CD8-positive, alpha-beta memory T cell (primary cell): ENCODE measurements at regions not wholly inside any gene's neighbourhood (a gene's known extent, or its start where the extent isn't known, plus 50 kb on each side); places are given as distances from the start of the nearest gene placed in this dataset.

Experiments used
- CTCF ChIA-PET: fragments of 350-600 bp; sonication (Branson Sonifier 250); formaldehyde crosslinking; loops from one replicate; lab custom pipeline; 2021; ENCODE audit warnings: antibody characterized with exemption; lab: Charles Lee
- POLR2A ChIA-PET: fragments of 350-600 bp; sonication (Branson Sonifier 250); formaldehyde crosslinking; loops from one replicate; lab custom pipeline; 2021; ENCODE audit warnings: antibody characterized with exemption; lab: Charles Lee
- DNase-seq, 5 donors: peaks; one replicate each; pipeline versions ENCODE4 v3.0.0 to v3.0.0-alpha.2; 2020 to 2022; ENCODE audit warnings: mixed read lengths in 1 of 5
- H3K27ac ChIP-seq: one replicate; pipeline ENCODE4 v1.7.0; 2013; ENCODE audit warnings: low read depth, mild to moderate bottlenecking, low read length, moderate library complexity
- H3K27me3 ChIP-seq: 2 replicates; pipeline ENCODE4 v1.7.0; 2013; ENCODE audit warnings: low read length, mild to moderate bottlenecking; ENCODE audit not compliant: insufficient read depth, poor library complexity, severe bottlenecking
- H3K36me3 ChIP-seq: 2 replicates; pipeline ENCODE4 v1.7.0; 2013; ENCODE audit warnings: mild to moderate bottlenecking, low read length, moderate library complexity; ENCODE audit not compliant: insufficient read depth
- H3K4me1 ChIP-seq: 2 replicates; pipeline ENCODE4 v1.7.0; 2013; ENCODE audit warnings: mild to moderate bottlenecking, low read length, moderate library complexity; ENCODE audit not compliant: insufficient read depth
- H3K4me3 ChIP-seq: 2 replicates; pipeline ENCODE4 v1.7.0; 2013; ENCODE audit warnings: mild to moderate bottlenecking, low read length
- H3K9me3 ChIP-seq: 2 replicates; pipeline ENCODE4 v1.7.0; 2013; ENCODE audit warnings: mild to moderate bottlenecking, low read length
- H3K27ac Mint-ChIP-seq, 8 donors: one replicate each; pipeline ENCODE4 v1.8.0; 2020 to 2021; ENCODE audit warnings: mixed read lengths in 8 of 8, mild to moderate bottlenecking in 6 of 8, inconsistent platforms in 3 of 8, moderate library complexity in 3 of 8
- H3K27me3 Mint-ChIP-seq, 2 donors: one replicate each; pipeline ENCODE4 v1.8.0; 2020 to 2021; ENCODE audit warnings: mixed read lengths in 2 of 2, mild to moderate bottlenecking in 1 of 2, moderate library complexity in 1 of 2
- H3K36me3 Mint-ChIP-seq, 3 donors: one replicate each; pipeline ENCODE4 v1.8.0; 2020 to 2021; ENCODE audit warnings: mixed read lengths in 3 of 3, inconsistent platforms in 1 of 3, mild to moderate bottlenecking in 1 of 3
- H3K4me1 Mint-ChIP-seq, 3 donors: one replicate each; pipeline ENCODE4 v1.8.0; 2020 to 2021; ENCODE audit warnings: mixed read lengths in 3 of 3, inconsistent platforms in 1 of 3, mild to moderate bottlenecking in 1 of 3
- H3K4me3 Mint-ChIP-seq, 7 donors: one replicate each; pipeline ENCODE4 v1.8.0; 2020 to 2021; ENCODE audit warnings: mixed read lengths in 7 of 7, mild to moderate bottlenecking in 6 of 7, moderate library complexity in 4 of 7, inconsistent platforms in 2 of 7
- H3K9me3 Mint-ChIP-seq, 5 donors: one replicate each; pipeline ENCODE4 v1.8.0; 2020 to 2022; ENCODE audit warnings: mixed read lengths in 5 of 5, mild to moderate bottlenecking in 3 of 5, moderate library complexity in 2 of 5, inconsistent platforms in 1 of 5

GRCh38 chr10:84811113-84811512 lies 482.7 kb downstream of the CCSER2 start:
- H3K4me1 Mint-ChIP-seq, result no peaks in the 10 kb centered on the region
- H3K4me3 Mint-ChIP-seq, result no peak overlapping the region
- Histone ChIP-seq H3K27me3 (no peaks in the 10 kb centered on the region), H3K27ac (no peak overlapping the region), H3K4me1 (no peaks in the 10 kb centered on the region), H3K9me3 (no peaks in the 10 kb centered on the region), H3K36me3 (no peaks in the 10 kb centered on the region), H3K4me3 (no peak overlapping the region)
- peaks cover 0 to 4% (median 0%) of the 10 kb centered on the region in 5 donors for H3K9me3 Mint-ChIP-seq
- H3K27me3 Mint-ChIP-seq, result peaks cover 0 to under 1% of the 10 kb centered on the region in 2 donors
- H3K36me3 Mint-ChIP-seq, result no peaks in the 10 kb centered on the region
- CTCF ChIA-PET, result interaction anchor here (0.7 kb wide), 1 partner anchor 21 kb away, joined by 3 read pairs; no protein-coding TSS in a partner anchor
- H3K27ac Mint-ChIP-seq, result no peak overlapping the region
- POLR2A ChIA-PET, result no interaction called here
- DNase-seq, result no peak

GRCh38 chr10:84818961-84819360 lies 490.6 kb downstream of the CCSER2 start:
- Mint-ChIP-seq H3K4me3 (no peak overlapping the region), H3K9me3 (peaks cover 0 to 2% (median 0%) of the 10 kb centered on the region in 5 donors), H3K27me3 (peaks cover 3 to 4% of the 10 kb centered on the region in 2 donors), H3K27ac (no peak overlapping the region), H3K36me3 (no peaks in the 10 kb centered on the region), H3K4me1 (no peaks in the 10 kb centered on the region)
- ChIA-PET POLR2A (no interaction called here), CTCF (no interaction called here)
- no peaks in the 10 kb centered on the region for H3K4me1 ChIP-seq
- DNase-seq, result no peak
- no peaks in the 10 kb centered on the region for H3K27me3 ChIP-seq
- no peaks in the 10 kb centered on the region for H3K36me3 ChIP-seq
- no peak overlapping the region for H3K27ac ChIP-seq
- H3K9me3 ChIP-seq, result no peaks in the 10 kb centered on the region
- H3K4me3 ChIP-seq, result no peak overlapping the region

DNA sequence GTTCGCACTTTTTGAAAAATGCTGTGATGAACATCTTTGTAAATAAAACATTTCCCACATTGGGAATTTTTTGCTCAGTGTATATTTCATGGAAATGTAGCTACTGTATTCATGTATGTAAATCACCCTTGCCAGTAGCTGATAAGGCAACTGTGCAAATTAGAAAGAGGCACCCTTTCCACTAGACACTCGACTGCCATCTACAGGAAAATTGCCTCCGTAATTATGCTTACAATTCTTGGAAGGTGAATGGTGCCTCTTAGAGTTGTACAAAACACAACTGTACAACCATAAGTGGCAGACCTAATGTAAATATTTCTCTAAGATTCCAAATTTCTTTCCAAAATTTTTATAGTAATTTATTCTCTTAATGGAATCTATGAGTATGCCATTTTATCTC lies 491.7 kb downstream of the CCSER2 start:
- H3K27ac ChIP-seq, result no peak overlapping the region
- peaks cover 3 to 4% of the 10 kb centered on the region in 2 donors for H3K27me3 Mint-ChIP-seq
- no peak overlapping the region for H3K4me3 ChIP-seq
- peaks cover 0 to 2% (median 0%) of the 10 kb centered on the region in 5 donors for H3K9me3 Mint-ChIP-seq
- no peaks in the 10 kb centered on the region for H3K36me3 Mint-ChIP-seq
- H3K4me1 ChIP-seq, result no peaks in the 10 kb centered on the region
- ChIA-PET CTCF (no interaction called here), POLR2A (no interaction called here)
- no peak for DNase-seq
- H3K4me1 Mint-ChIP-seq, result no peaks in the 10 kb centered on the region
- H3K27me3 ChIP-seq, result no peaks in the 10 kb centered on the region
- no peak overlapping the region for H3K27ac Mint-ChIP-seq
- no peaks in the 10 kb centered on the region for H3K36me3 ChIP-seq
- no peak overlapping the region for H3K4me3 Mint-ChIP-seq
- no peaks in the 10 kb centered on the region for H3K9me3 ChIP-seq

GRCh38 chr10:84820596-84820995 lies 492.2 kb downstream of the CCSER2 start:
- CTCF ChIA-PET, result no interaction called here

GRCh38 chr10:84822931-84823630 lies 494.7 kb downstream of the CCSER2 start:
- POLR2A ChIA-PET, result no interaction called here
- DNase-seq, result no peak
- no peaks in the 10 kb centered on the region for H3K9me3 ChIP-seq
- CTCF ChIA-PET, result no interaction called here
- no peaks in the 10 kb centered on the region for H3K36me3 ChIP-seq
- Mint-ChIP-seq H3K27me3 (peaks cover 3 to 6% of the 10 kb centered on the region in 2 donors), H3K4me1 (no peaks in the 10 kb centered on the region), H3K36me3 (no peaks in the 10 kb centered on the region), H3K4me3 (no peak overlapping the region), H3K9me3 (peaks cover 0 to 2% (median 0%) of the 10 kb centered on the region in 5 donors), H3K27ac (no peak overlapping the region)
- H3K27ac ChIP-seq, result no peak overlapping the region
- no peak overlapping the region for H3K4me3 ChIP-seq
- H3K4me1 ChIP-seq, result no peaks in the 10 kb centered on the region
- no peaks in the 10 kb centered on the region for H3K27me3 ChIP-seq

More at GRCh38 chr10:84820596-84820995, 492.2 kb downstream of the CCSER2 start:
- no peak overlapping the region for H3K4me3 Mint-ChIP-seq
- no peak for DNase-seq
- Histone ChIP-seq H3K27me3 (no peaks in the 10 kb centered on the region), H3K27ac (no peak overlapping the region), H3K9me3 (no peaks in the 10 kb centered on the region), H3K4me1 (no peaks in the 10 kb centered on the region), H3K4me3 (no peak overlapping the region), H3K36me3 (no peaks in the 10 kb centered on the region)
- POLR2A ChIA-PET, result no interaction called here
- H3K36me3 Mint-ChIP-seq, result no peaks in the 10 kb centered on the region
- H3K27me3 Mint-ChIP-seq, result peaks cover 3 to 4% of the 10 kb centered on the region in 2 donors
- no peak overlapping the region for H3K27ac Mint-ChIP-seq
- H3K9me3 Mint-ChIP-seq, result peaks cover 0 to 2% (median 0%) of the 10 kb centered on the region in 5 donors
- no peaks in the 10 kb centered on the region for H3K4me1 Mint-ChIP-seq

DNA sequence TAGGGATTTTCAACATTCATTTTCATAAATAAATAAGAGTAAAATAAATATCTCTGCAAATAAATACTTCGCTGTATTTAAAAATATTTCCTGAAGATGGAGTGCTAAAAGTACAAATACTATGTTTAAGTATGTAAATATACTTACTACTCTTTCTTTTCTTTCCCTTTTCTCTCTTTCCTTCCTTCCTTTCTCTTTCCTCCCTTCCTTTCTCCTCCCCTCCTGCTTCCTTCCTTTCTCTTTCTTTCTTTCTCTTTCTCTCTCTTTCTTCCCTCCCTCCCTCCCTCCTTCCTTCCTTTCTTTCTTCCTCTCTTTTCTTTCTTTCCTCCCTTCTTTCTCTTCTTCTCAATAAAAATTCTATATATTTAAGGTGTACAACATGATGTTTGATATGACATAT lies 496.1 kb downstream of the CCSER2 start:
- H3K4me3 Mint-ChIP-seq, result no peak overlapping the region
- Histone ChIP-seq H3K27me3 (no peaks in the 10 kb centered on the region), H3K9me3 (no peaks in the 10 kb centered on the region), H3K4me3 (no peak overlapping the region), H3K4me1 (no peaks in the 10 kb centered on the region), H3K36me3 (no peaks in the 10 kb centered on the region), H3K27ac (no peak overlapping the region)
- no peaks in the 10 kb centered on the region for H3K36me3 Mint-ChIP-seq
- ChIA-PET CTCF (no interaction called here), POLR2A (no interaction called here)
- H3K4me1 Mint-ChIP-seq, result no peaks in the 10 kb centered on the region
- H3K27ac Mint-ChIP-seq, result no peak overlapping the region
- no peaks in the 10 kb centered on the region for H3K9me3 Mint-ChIP-seq
- DNase-seq, result no peak
- H3K27me3 Mint-ChIP-seq, result peaks cover 0 to 5% of the 10 kb centered on the region in 2 donors

- ChIA-PET POLR2A (no interaction called here), CTCF (no interaction called here)
- Histone ChIP-seq H3K27ac (no peak overlapping the region), H3K9me3 (no peaks in the 10 kb centered on the region), H3K27me3 (no peaks in the 10 kb centered on the region), H3K36me3 (no peaks in the 10 kb centered on the region), H3K4me1 (no peaks in the 10 kb centered on the region), H3K4me3 (no peak overlapping the region)
- Mint-ChIP-seq H3K4me1 (no peaks in the 10 kb centered on the region), H3K4me3 (no peak overlapping the region), H3K9me3 (no peaks in the 10 kb centered on the region), H3K27me3 (peaks cover 0 to 5% of the 10 kb centered on the region in 2 donors), H3K27ac (no peak overlapping the region), H3K36me3 (no peaks in the 10 kb centered on the region)
- no peak for DNase-seq
Observed at GRCh38 chr10:84825330-84825729, 496.9 kb downstream of the CCSER2 start.

- no peaks in the 10 kb centered on the region for H3K36me3 ChIP-seq
- no peaks in the 10 kb centered on the region for H3K36me3 Mint-ChIP-seq
- CTCF ChIA-PET, result no interaction called here
- H3K9me3 Mint-ChIP-seq, result no peaks in the 10 kb centered on the region
- no peak overlapping the region for H3K4me3 Mint-ChIP-seq
- no peaks in the 10 kb centered on the region for H3K9me3 ChIP-seq
- no peak overlapping the region for H3K27ac ChIP-seq
- no peak overlapping the region for H3K4me3 ChIP-seq
- H3K27ac Mint-ChIP-seq, result no peak overlapping the region
- peaks cover 0 to 5% of the 10 kb centered on the region in 2 donors for H3K27me3 Mint-ChIP-seq
- no peak for DNase-seq
- POLR2A ChIA-PET, result no interaction called here
- H3K4me1 Mint-ChIP-seq, result no peaks in the 10 kb centered on the region
- H3K27me3 ChIP-seq, result no peaks in the 10 kb centered on the region
- H3K4me1 ChIP-seq, result no peaks in the 10 kb centered on the region
Observed at GRCh38 chr10:84826704-84827103, 498.3 kb downstream of the CCSER2 start.
